ENCODE measurements at regions not wholly inside any gene's neighbourhood (a gene's known extent, or its start where the extent isn't known, plus 50 kb on each side); places are given as distances from the start of the nearest gene placed in this dataset.

DNA sequence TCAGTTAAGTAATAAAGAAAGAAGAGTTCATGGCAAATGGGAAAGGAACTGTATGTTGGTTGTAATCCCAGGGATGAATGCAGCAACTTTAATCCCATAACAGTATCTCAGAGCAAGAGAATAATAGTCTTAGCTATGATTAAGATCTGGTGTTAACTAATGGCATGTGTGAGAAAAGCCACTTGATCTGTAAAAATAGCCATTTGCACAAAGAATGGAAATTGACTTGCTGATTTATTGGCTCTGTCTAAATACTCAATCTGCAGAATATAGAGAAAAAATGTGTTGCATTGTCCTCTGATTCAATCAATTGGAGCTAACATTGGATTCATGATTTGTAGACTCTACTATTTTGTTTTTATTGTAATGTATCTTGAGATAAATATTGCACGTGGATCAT, 987.0 kb downstream of the NSUN3 start:
- Histone ChIP-seq H3K4me1 (ENCODE audit: insufficient read depth, low read length, severe bottlenecking) (no peaks in the 10 kb centered on the region), H3K9ac (ENCODE audit: low read length) (no peak overlapping the region), H3K9me3 (ENCODE audit: low read length) (no peaks in the 10 kb centered on the region), H3K9me2 (ENCODE audit: low read depth, low read length) (no peaks in the 10 kb centered on the region), H3K79me2 (ENCODE audit: insufficient read depth, low read length) (no peaks in the 10 kb centered on the region), H3K4me2 (ENCODE audit: low read length) (no peak overlapping the region), H3F3A (ENCODE audit: insufficient read depth, low read length) (no peaks in the 10 kb centered on the region), H3K36me3 (ENCODE audit: insufficient read depth, low read length) (no peaks in the 10 kb centered on the region), H2AFZ (ENCODE audit: low read length) (no peak overlapping the region), H3K4me3 (ENCODE audit: low read depth, low read length, poor library complexity, severe bottlenecking) (no peak overlapping the region), H3K27ac (ENCODE audit: low read depth, low read length, poor library complexity, severe bottlenecking) (no peak overlapping the region), H4K20me1 (ENCODE audit: insufficient read depth, low read length) (no peaks in the 10 kb centered on the region), H3K27me3 (ENCODE audit: insufficient read depth, low read length) (no peaks in the 10 kb centered on the region)
- TF ChIP-seq CTCF (IDR thresholded peaks at IDR 0.05; ENCODE audit: low read length) (no peak), EZH2 (IDR thresholded peaks at IDR 0.05; ENCODE audit: borderline replicate concordance, low read length) (no peak)

DNA sequence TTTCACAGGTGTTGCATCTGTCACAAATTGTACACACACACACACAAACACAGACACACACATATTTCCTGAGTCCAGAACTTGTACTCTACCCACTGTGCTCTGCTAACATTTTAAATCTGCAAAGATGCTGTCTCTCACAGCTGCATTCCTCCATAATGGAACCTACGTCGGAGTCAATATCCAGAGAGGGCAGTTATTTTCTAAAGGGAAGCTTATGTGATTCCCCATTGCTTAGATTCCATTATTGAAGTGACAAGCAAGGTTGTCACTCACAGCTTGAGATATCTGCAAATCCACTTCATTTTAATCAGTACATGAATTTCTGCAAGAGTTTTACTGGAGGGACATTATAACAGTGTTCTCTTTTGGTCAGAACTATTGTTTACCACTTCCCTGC, 992.4 kb downstream of the NSUN3 start:
- no peaks in the 10 kb centered on the region for H3K79me2 ChIP-seq (ENCODE audit: insufficient read depth, low read length)
- H3K27me3 ChIP-seq (ENCODE audit: insufficient read depth, low read length) = no peaks in the 10 kb centered on the region
- TF ChIP-seq CTCF (IDR thresholded peaks at IDR 0.05; ENCODE audit: low read length) (no peak), EZH2 (IDR thresholded peaks at IDR 0.05; ENCODE audit: borderline replicate concordance, low read length) (no peak)
- no peaks in the 10 kb centered on the region for H3K9me2 ChIP-seq (ENCODE audit: low read depth, low read length)
- no peaks in the 10 kb centered on the region for H3K9me3 ChIP-seq (ENCODE audit: low read length)
- no peak overlapping the region for H2AFZ ChIP-seq (ENCODE audit: low read length)
- H3K36me3 ChIP-seq (ENCODE audit: insufficient read depth, low read length) = no peaks in the 10 kb centered on the region
- no peak overlapping the region for H3K27ac ChIP-seq (ENCODE audit: low read depth, low read length, poor library complexity, severe bottlenecking)
- H3K4me2 ChIP-seq (ENCODE audit: low read length) = no peak overlapping the region
- no peak overlapping the region for H3K4me3 ChIP-seq (ENCODE audit: low read depth, low read length, poor library complexity, severe bottlenecking)
- H3K9ac ChIP-seq (ENCODE audit: low read length) = no peak overlapping the region
- H4K20me1 ChIP-seq (ENCODE audit: insufficient read depth, low read length) = no peaks in the 10 kb centered on the region
- H3K4me1 ChIP-seq (ENCODE audit: insufficient read depth, low read length, severe bottlenecking) = no peaks in the 10 kb centered on the region
- no peaks in the 10 kb centered on the region for H3F3A ChIP-seq (ENCODE audit: insufficient read depth, low read length)

GRCh38 chr3:95082191-95082590, 1019.3 kb downstream of the NSUN3 start:
- Histone ChIP-seq H4K20me1 (ENCODE audit: insufficient read depth, low read length) (no peaks in the 10 kb centered on the region), H3K9me3 (ENCODE audit: low read length) (no peaks in the 10 kb centered on the region), H3K79me2 (ENCODE audit: insufficient read depth, low read length) (no peaks in the 10 kb centered on the region), H3K9ac (ENCODE audit: low read length) (no peak overlapping the region), H3F3A (ENCODE audit: insufficient read depth, low read length) (no peaks in the 10 kb centered on the region), H3K9me2 (ENCODE audit: low read depth, low read length) (no peaks in the 10 kb centered on the region), H3K4me3 (ENCODE audit: low read depth, low read length, poor library complexity, severe bottlenecking) (no peak overlapping the region), H2AFZ (ENCODE audit: low read length) (no peak overlapping the region), H3K27me3 (ENCODE audit: insufficient read depth, low read length) (no peaks in the 10 kb centered on the region), H3K4me1 (ENCODE audit: insufficient read depth, low read length, severe bottlenecking) (no peaks in the 10 kb centered on the region), H3K4me2 (ENCODE audit: low read length) (no peak overlapping the region), H3K36me3 (ENCODE audit: insufficient read depth, low read length) (no peaks in the 10 kb centered on the region), H3K27ac (ENCODE audit: low read depth, low read length, poor library complexity, severe bottlenecking) (no peak overlapping the region)
- no peak for TF ChIP-seq CTCF (IDR thresholded peaks at IDR 0.05; ENCODE audit: low read length)
- TF ChIP-seq EZH2 (IDR thresholded peaks at IDR 0.05; ENCODE audit: borderline replicate concordance, low read length) = no peak
